Heart left ventricle (tissue), 16 donors: ENCODE measurements at regions not wholly inside any gene's neighbourhood (a gene's known extent, or its start where the extent isn't known, plus 50 kb on each side); places are given as distances from the start of the nearest gene placed in this dataset.
"Not testable (repeated sequence)": the region's sequence is repeated elsewhere in the genome, so short reads cannot be mapped to it uniquely, and the experiment has no call there.

Source experiments
- ATAC-seq, 4 donors: fragments of 200-7000 bp; cut with Tn5 transposase; one replicate each; pipeline ENCODE4 v1.9.1; 2020 to 2022; ENCODE audit warnings: moderate library complexity in 4 of 4, mild to moderate bottlenecking in 3 of 4, moderate number of reproducible peaks in 1 of 4
- DNase-seq, 5 donors: peaks; one replicate each; pipeline ENCODE4 v3.0.0-alpha.2; 2020
- H3K27ac ChIP-seq, 12 donors: fragments of 200-600 bp; sonication (generic) in 4 of 12; one replicate each; pipeline versions ENCODE4 v1.5.0 to v1.8.0; 2016 to 2022; ENCODE audit warnings: mild to moderate bottlenecking in 2 of 12
- H3K27me3 ChIP-seq, 9 donors: fragments of 200-600 bp; sonication (generic) in 2 of 9; one replicate each; pipeline versions ENCODE4 v1.5.1 to v1.8.0; 2016 to 2022; ENCODE audit warnings: mild to moderate bottlenecking in 3 of 9
- H3K36me3 ChIP-seq, 9 donors: fragments of 200-600 bp; sonication (generic) in 2 of 9; one replicate each; pipeline versions ENCODE4 v1.5.0 to v1.8.0; 2018 to 2022; ENCODE audit warnings: mild to moderate bottlenecking in 2 of 9
- H3K4me1 ChIP-seq, 12 donors: fragments of 200-600 bp; sonication (generic) in 4 of 12; one replicate each; pipeline versions ENCODE4 v1.5.0 to v1.8.0; 2016 to 2022; ENCODE audit warnings: mild to moderate bottlenecking in 3 of 12
- H3K4me3 ChIP-seq, 12 donors: fragments of 200-600 bp; sonication (generic) in 4 of 12; one replicate each; pipeline versions ENCODE4 v1.5.0 to v1.8.0; 2017 to 2022; ENCODE audit warnings: mild to moderate bottlenecking in 9 of 12, moderate library complexity in 4 of 12
- H3K9me3 ChIP-seq, 12 donors: fragments of 200-600 bp; sonication (generic) in 4 of 12; one replicate each; pipeline versions ENCODE4 v1.5.0 to v1.8.0; 2016 to 2022; ENCODE audit warnings: mild to moderate bottlenecking in 1 of 12
- CTCF ChIP-seq, 12 donors: fragments of 200-600 bp; sonication (generic) in 4 of 12; IDR thresholded peaks; one replicate each; pipeline versions ENCODE4 v1.5.0 to v1.8.0; 2018 to 2022; ENCODE audit warnings: antibody characterized with exemption in 12 of 12, mild to moderate bottlenecking in 5 of 12
- POLR2A ChIP-seq, 2 donors: fragments of 450-650 bp; IDR thresholded peaks; one replicate each; pipeline ENCODE4 v1.6.1; 2017; ENCODE audit warnings: antibody characterized with exemption in 2 of 2, mild to moderate bottlenecking in 2 of 2, moderate library complexity in 2 of 2
- WGBS, 4 donors: extraction: QIAGEN DNeasy Blood & Tissue Kit in 2 of 4; methylation state at CpG; one replicate each; pipeline versions ENCODE4 v1.1.5 to v1.1.7; 2013 to 2018; 5-methylcytosine and 5-hydroxymethylcytosine counted together
- intact Hi-C, 10 donors: fragments of 100-400 bp; cut with DNase I; formaldehyde crosslinking; loops; one replicate each; pipeline versions ENCODE4 v1.11.1 to v1.14.2; 2022
- donor health status: ischemic (EF 13 %, LVEDD 7.1; RV severe dilation, severe dysfunction).
- donor health status: healthy with polysubstance abuse.
- donor health status: DM: no; HTN: yes; CAD: no.
- donor health status: DM: no; HTN: no; CAD: no.
- donor health status: ischemic (EF 25% LVEDD 6.9; RV normal size, moderate dysfunction).
- donor health status: ischemic (EF 25% LVEDD 5.7; RV mildly dilated, moderate dysfunction).
- donor health status: healthy.
- donor health status: DM: yes; HTN: yes; CAD: no.
- donor health status: ischemic (EF 35%, LVEDD 5.7; RV mildly dilated, moderate dysfunction).
- donor health status: nonischemic (EF 11% LVEDD 7.7; RV severe dilation, severe dysfunction).
- donor health status: DM: yes; HTN: yes; CAD: no.
- donor health status: PGD.
- donor health status: ischemic (EF 29% LVEDD 5.4; RV normal size, mild dysfunction).
- donor health status: nonischemic (EF 23%, LVEDD 6.1; RV moderate dilation, normal function).

GRCh38 chr19:5245631-5246553 lies 94.7 kb downstream of the PTPRS start:
- no peak for DNase-seq
- WGBS, 4 donors, result 90 to 94% (median 92%) methylated on average over 34 to 38 of the region's 38 CpGs
- Histone ChIP-seq H3K4me1 (no peaks in the 10 kb centered on the region), H3K27ac (no peak overlapping the region), H3K27me3 (no peaks in the 10 kb centered on the region), H3K4me3 (no peak overlapping the region), H3K36me3 (peaks cover 0 to 63% (median 17%) of the 10 kb centered on the region in 9 donors), H3K9me3 (peaks cover 0 to 3% (median 0%) of the 10 kb centered on the region in 12 donors)
- intact Hi-C loops, result no loop called here
- no peak for ATAC-seq
- TF ChIP-seq CTCF (IDR thresholded peaks at IDR 0.05), result no peak
- no peak for TF ChIP-seq POLR2A (IDR thresholded peaks at IDR 0.05)

- no peak for ATAC-seq
Measured at GRCh38 chr19:5244351-5244750, 96.3 kb downstream of the PTPRS start.

GRCh38 chr19:5243878-5244277 lies 96.7 kb downstream of the PTPRS start:
- Histone ChIP-seq H3K4me1 (no peaks in the 10 kb centered on the region), H3K9me3 (no peaks in the 10 kb centered on the region), H3K4me3 (no peak overlapping the region), H3K27me3 (no peaks in the 10 kb centered on the region), H3K36me3 (peaks cover 0 to 70% (median 18%) of the 10 kb centered on the region in 9 donors), H3K27ac (no peak overlapping the region)
- intact Hi-C loops, result no loop called here
- no peak for ATAC-seq
- TF ChIP-seq CTCF (IDR thresholded peaks at IDR 0.05), result no peak
- TF ChIP-seq POLR2A (IDR thresholded peaks at IDR 0.05), result no peak
- DNase-seq, result no peak
- 96 to 100% (median 97%) methylated on average over 5 to 40 of the region's 40 CpGs for WGBS, 4 donors

More at GRCh38 chr19:5244351-5244750, 96.3 kb downstream of the PTPRS start:
- H3K27me3 ChIP-seq, result no peaks in the 10 kb centered on the region
- H3K36me3 ChIP-seq, result peaks cover 0 to 66% (median 17%) of the 10 kb centered on the region in 9 donors
- TF ChIP-seq POLR2A (IDR thresholded peaks at IDR 0.05) (no peak), CTCF (IDR thresholded peaks at IDR 0.05) (no peak)
- intact Hi-C loops, result no loop called here
- no peaks in the 10 kb centered on the region for H3K9me3 ChIP-seq
- 94 to 98% (median 96%) methylated on average over 11 of the region's 11 CpGs for WGBS, 4 donors
- no peaks in the 10 kb centered on the region for H3K4me1 ChIP-seq
- H3K4me3 ChIP-seq, result no peak overlapping the region
- DNase-seq, result no peak
- H3K27ac ChIP-seq, result no peak overlapping the region

GRCh38 chr19:5241896-5242295 lies 98.7 kb downstream of the PTPRS start:
- peaks cover 0 to 82% (median 36%) of the 10 kb centered on the region in 9 donors for H3K36me3 ChIP-seq
- H3K4me3 ChIP-seq, DNase-seq, ATAC-seq, H3K27me3 ChIP-seq, H3K27ac ChIP-seq, H3K9me3 ChIP-seq, intact Hi-C loops, H3K4me1 ChIP-seq: not testable (repeated sequence)
- 90 to 93% (median 92%) methylated on average over 9 of the region's 9 CpGs for WGBS, 4 donors
